H9 (cell line): ENCODE measurements at regions not wholly inside any gene's neighbourhood (a gene's known extent, or its start where the extent isn't known, plus 50 kb on each side); places are given as distances from the start of the nearest gene placed in this dataset.
A peak's percentile ranks its signal among the peaks of the same experiment; 100 is the strongest.

ENCODE experiments used
- DNase-seq: peaks from one replicate; pipeline ENCODE4 v3.0.0-alpha.2; 2017
- H2AFZ ChIP-seq: one replicate; pipeline ENCODE4 v1.6.1; 2013; ENCODE audit warnings: mild to moderate bottlenecking, low read length, control low read depth, moderate library complexity
- H2AK5ac ChIP-seq: 2 replicates; pipeline ENCODE4 v1.6.1; 2013; ENCODE audit warnings: low read length, control low read depth, mixed read lengths; ENCODE audit not compliant: insufficient read length
- H2BK120ac ChIP-seq: one replicate; pipeline ENCODE4 v1.6.1; 2013; ENCODE audit warnings: low read depth, mild to moderate bottlenecking, low read length, control low read depth, inconsistent platforms; ENCODE audit not compliant: poor library complexity, severe bottlenecking
- H2BK12ac ChIP-seq: 2 replicates; pipeline ENCODE4 v1.6.1; 2013; ENCODE audit warnings: low read length, control low read depth, mixed read lengths, low read depth; ENCODE audit not compliant: insufficient read length
- H2BK15ac ChIP-seq: 2 replicates; pipeline ENCODE4 v1.6.1; 2013; ENCODE audit warnings: low read depth, low read length, control low read depth
- H2BK20ac ChIP-seq: one replicate; pipeline ENCODE4 v1.6.1; 2013; ENCODE audit warnings: low read depth, mild to moderate bottlenecking, low read length, control low read depth, inconsistent platforms; ENCODE audit not compliant: poor library complexity, severe bottlenecking
- H2BK5ac ChIP-seq: 2 replicates; pipeline ENCODE4 v1.6.1; 2013; ENCODE audit warnings: low read length, control low read depth, mixed read lengths; ENCODE audit not compliant: insufficient read length
- H3K14ac ChIP-seq: 2 replicates; pipeline ENCODE4 v1.6.1; 2013; ENCODE audit warnings: low read length, control low read depth; ENCODE audit not compliant: insufficient read depth
- H3K18ac ChIP-seq: 2 replicates; pipeline ENCODE4 v1.6.1; 2013; ENCODE audit warnings: low read depth, mild to moderate bottlenecking, mixed read lengths, low read length, control low read depth; ENCODE audit not compliant: insufficient read length
- H3K23ac ChIP-seq: 2 replicates; pipeline ENCODE4 v1.6.1; 2013; ENCODE audit warnings: low read length, control low read depth, mixed read lengths, low read depth; ENCODE audit not compliant: insufficient read length
- H3K23me2 ChIP-seq: 2 replicates; pipeline ENCODE4 v1.6.1; 2013; ENCODE audit warnings: low read depth, mild to moderate bottlenecking, mixed read lengths, low read length, control low read depth; ENCODE audit not compliant: insufficient read length, poor library complexity, severe bottlenecking
- H3K27ac ChIP-seq: 2 replicates; pipeline ENCODE4 v1.5.1; 2013; ENCODE audit warnings: low read length, control low read depth, mixed read lengths, low read depth; ENCODE audit not compliant: insufficient read length
- H3K27me3 ChIP-seq: 2 replicates; pipeline ENCODE4 v1.6.1; 2013; ENCODE audit warnings: low read length, control low read depth, inconsistent platforms; ENCODE audit not compliant: insufficient read depth
- H3K4ac ChIP-seq: 2 replicates; pipeline ENCODE4 v1.6.1; 2013; ENCODE audit warnings: low read depth, mild to moderate bottlenecking, control low read depth, inconsistent platforms, low read length, moderate library complexity
- H3K4me1 ChIP-seq: 2 replicates; pipeline ENCODE4 v1.6.1; 2013; ENCODE audit warnings: low read length, control low read depth, inconsistent platforms; ENCODE audit not compliant: insufficient read depth
- H3K4me2 ChIP-seq: 2 replicates; pipeline ENCODE4 v1.6.1; 2013; ENCODE audit warnings: low read length, control low read depth, mixed read lengths; ENCODE audit not compliant: insufficient read length, insufficient read depth
- H3K56ac ChIP-seq: 2 replicates; pipeline ENCODE4 v1.6.1; 2013; ENCODE audit warnings: low read depth, mild to moderate bottlenecking, mixed read lengths, low read length, control low read depth; ENCODE audit not compliant: insufficient read length
- H3K79me1 ChIP-seq: 2 replicates; pipeline ENCODE4 v1.6.1; 2013; ENCODE audit warnings: low read depth, mild to moderate bottlenecking, moderate library complexity, low read length, control low read depth, inconsistent platforms; ENCODE audit not compliant: insufficient read depth, poor library complexity, severe bottlenecking
- H3K79me2 ChIP-seq: 2 replicates; pipeline ENCODE4 v1.6.1; 2013; ENCODE audit warnings: low read length, control low read depth, inconsistent platforms; ENCODE audit not compliant: insufficient read depth
- H3K9ac ChIP-seq: 2 replicates; pipeline ENCODE4 v1.6.1; 2013; ENCODE audit warnings: low read length, control low read depth, mixed read lengths; ENCODE audit not compliant: insufficient read length; ENCODE audit errors: extremely low read depth
- H3K9me3 ChIP-seq: one replicate; pipeline ENCODE4 v1.6.1; 2013; ENCODE audit warnings: low read depth, low read length, inconsistent platforms; ENCODE audit not compliant: control insufficient read depth
- H3T11ph ChIP-seq: one replicate; pipeline ENCODE4 v1.6.1; 2013; ENCODE audit warnings: mild to moderate bottlenecking, low read length, control low read depth, inconsistent platforms
- H4K20me1 ChIP-seq: one replicate; pipeline ENCODE4 v1.6.1; 2013; ENCODE audit not compliant: control insufficient read depth, insufficient read length, insufficient read depth
- H4K5ac ChIP-seq: 2 replicates; pipeline ENCODE4 v1.6.1; 2013; ENCODE audit warnings: low read depth, mild to moderate bottlenecking, mixed read lengths, low read length, control low read depth; ENCODE audit not compliant: insufficient read length
- H4K8ac ChIP-seq: replicated peaks from 2 replicates; pipeline ENCODE4 v1.6.1; 2013; ENCODE audit warnings: low read length, control low read depth, mixed read lengths, low read depth; ENCODE audit not compliant: insufficient read length
- H4K91ac ChIP-seq: 2 replicates; pipeline ENCODE4 v1.6.1; 2013; ENCODE audit warnings: low read depth, mild to moderate bottlenecking, moderate library complexity, mixed read lengths, low read length, control low read depth; ENCODE audit not compliant: insufficient read length
- H3K27ac Mint-ChIP-seq, 3 experiments: 2 replicates in 2 of 3; 3 replicates in 1 of 3; pipeline ENCODE4 v1.8.0; 2020 to 2021; ENCODE audit warnings: mixed read lengths in 3 of 3, mild to moderate bottlenecking in 1 of 3, moderate library complexity in 1 of 3
- H3K27me3 Mint-ChIP-seq: 2 replicates; pipeline ENCODE4 v1.8.0; 2021; ENCODE audit warnings: low read depth, mild to moderate bottlenecking, moderate library complexity, mixed read lengths
- H3K36me3 Mint-ChIP-seq, 3 experiments: 2 replicates in 2 of 3; 3 replicates in 1 of 3; pipeline ENCODE4 v1.8.0; 2020 to 2021; ENCODE audit warnings: low read depth in 3 of 3, mixed read lengths in 3 of 3; ENCODE audit not compliant: insufficient read depth in 1 of 3
- H3K4me1 Mint-ChIP-seq, 2 experiments: 2 replicates each; pipeline ENCODE4 v1.8.0; 2020; ENCODE audit warnings: mixed read lengths in 2 of 2
- H3K4me3 Mint-ChIP-seq, 2 experiments: 2 replicates in 1 of 2; 3 replicates in 1 of 2; pipeline ENCODE4 v1.8.0; 2020 to 2021; ENCODE audit warnings: mild to moderate bottlenecking in 2 of 2, mixed read lengths in 2 of 2, moderate library complexity in 1 of 2
- H3K9me3 Mint-ChIP-seq, 2 experiments: 2 replicates in 1 of 2; 3 replicates in 1 of 2; pipeline ENCODE4 v1.8.0; 2020; ENCODE audit warnings: mild to moderate bottlenecking in 2 of 2, mixed read lengths in 2 of 2, moderate library complexity in 1 of 2
- CTCF ChIP-seq: fragments of 200-600 bp; sonication (generic); conservative IDR thresholded peaks from 3 replicates; pipeline ENCODE4 v1.8.0; 2021; ENCODE audit warnings: antibody characterized with exemption, mild to moderate bottlenecking
- WGBS: extraction: QIAGEN DNeasy Blood & Tissue Kit; methylation state at CpG from one replicate; pipeline ENCODE4 v1.1.7; 2013; ENCODE audit warnings: missing lambda C conversion rate, low lambda C conversion rate, mixed read lengths; ENCODE audit not compliant: insufficient read length; ENCODE audit errors: extremely low coverage; 5-methylcytosine and 5-hydroxymethylcytosine counted together

GRCh38 chr1:101151286-101151685, 85.5 kb upstream of the S1PR1 start:
- H2BK20ac ChIP-seq: no peak overlapping the region
- no peaks in the 10 kb centered on the region for H3K23me2 ChIP-seq
- Mint-ChIP-seq H3K4me3 (no peak overlapping the region), H3K27ac (0 out of 7 replicates have a peak overlapping the region, but pooled peaks of 1 of the 3 experiments have one; percentile 16), H3K36me3 (no peaks in the 10 kb centered on the region), H3K27me3 (no peaks in the 10 kb centered on the region), H3K4me1 (peaks cover 8 to 14% of the 10 kb centered on the region in 2 experiments), H3K9me3 (no peaks in the 10 kb centered on the region)
- DNase-seq: no peak
- H3K79me2 ChIP-seq: no peaks in the 10 kb centered on the region
- H2BK15ac ChIP-seq: no peak overlapping the region
- no CpG with 5 or more reads among the region's 2 CpGs for WGBS
- no peaks in the 10 kb centered on the region for H4K20me1 ChIP-seq
- H3K4me1 ChIP-seq: no peaks in the 10 kb centered on the region; the same call in 1 of the 2 replicates
- H2AK5ac ChIP-seq: no peak overlapping the region
- no peak overlapping the region for H3T11ph ChIP-seq
- TF ChIP-seq CTCF: no peak
- H3K23ac ChIP-seq: no peak overlapping the region
- no peak overlapping the region for H3K4ac ChIP-seq
- H3K9me3 ChIP-seq: no peaks in the 10 kb centered on the region
- H3K9ac ChIP-seq: no peak overlapping the region
- H4K8ac ChIP-seq: no peak overlapping the region
- no peak overlapping the region for H3K4me2 ChIP-seq
- H3K18ac ChIP-seq: no peak overlapping the region
- H3K79me1 ChIP-seq: no peaks in the 10 kb centered on the region
- no peak overlapping the region for H3K14ac ChIP-seq
- H3K27ac ChIP-seq: no peak overlapping the region
- no peak overlapping the region for H2AFZ ChIP-seq
- no peaks in the 10 kb centered on the region for H3K27me3 ChIP-seq
- H2BK12ac ChIP-seq: no peak overlapping the region
- H2BK120ac ChIP-seq: no peak overlapping the region
- H3K56ac ChIP-seq: no peak overlapping the region
- no peak overlapping the region for H4K5ac ChIP-seq
- no peak overlapping the region for H4K91ac ChIP-seq
- no peak overlapping the region for H2BK5ac ChIP-seq
